ELF-1 (cell line): ENCODE measurements at regions not wholly inside any gene's neighbourhood (a gene's known extent, or its start where the extent isn't known, plus 50 kb on each side); places are given as distances from the start of the nearest gene placed in this dataset.
A peak's percentile ranks its signal among the peaks of the same experiment; 100 is the strongest.

Source experiments
- DNase-seq: peaks from one replicate; pipeline ENCODE4 v3.0.0-alpha.2; 2016; ENCODE audit warnings: low read depth, low spot score

GRCh38 chr12:102781117-102781516, 135.9 kb downstream of the PAH start:
- no peak for DNase-seq

- no peak for DNase-seq
These were observed 141.0 kb downstream of the PAH start for GRCh38 chr12:102776041-102776440.

- DNase-seq, result peak; percentile 66
These were observed 147.6 kb downstream of the PAH start for GRCh38 chr12:102769323-102769916.

- DNase-seq, result no peak
These were observed 150.1 kb downstream of the PAH start for GRCh38 chr12:102766961-102767360.

- no peak for DNase-seq
These were observed 151.3 kb downstream of the PAH start for GRCh38 chr12:102765736-102766135.

DNA sequence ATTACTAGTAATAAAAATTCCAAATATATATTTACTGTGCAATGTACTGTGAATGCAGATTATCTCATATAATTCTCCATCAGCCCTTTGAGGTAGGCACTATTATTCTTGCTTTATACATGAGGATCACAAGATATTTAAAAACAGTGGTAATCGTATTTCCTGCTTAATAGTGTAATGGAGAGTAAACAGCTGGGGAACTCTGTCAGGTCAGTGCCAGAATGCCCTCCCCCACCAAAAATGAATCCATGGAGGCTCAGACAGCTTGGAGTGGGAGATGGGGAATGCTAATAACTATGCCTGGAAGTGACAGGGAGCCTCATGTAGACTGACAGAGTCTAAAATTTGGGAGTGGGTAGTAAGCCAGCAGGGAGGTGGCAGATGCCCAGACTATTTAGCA, 153.6 kb downstream of the PAH start:
- DNase-seq, result no peak

DNA sequence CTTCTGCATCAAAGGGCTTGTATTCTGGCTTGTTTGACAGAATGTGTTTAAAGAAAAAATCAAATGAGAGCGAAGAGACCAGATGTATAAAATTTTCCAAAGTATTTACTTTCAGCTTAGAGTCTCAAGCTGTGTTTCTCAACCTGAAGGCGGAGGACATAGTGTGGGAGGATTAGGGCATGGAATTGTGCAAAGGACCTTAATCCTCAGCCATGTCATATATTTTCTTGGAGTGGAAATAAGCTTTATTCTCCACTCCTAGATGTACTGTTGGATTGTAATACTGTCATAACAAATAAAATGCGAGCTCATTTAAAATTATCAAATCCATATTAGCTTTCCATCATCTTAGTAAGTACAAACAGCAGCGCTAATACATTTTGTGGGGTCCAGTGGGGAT, 154.0 kb downstream of the PAH start:
- DNase-seq, result no peak

DNA sequence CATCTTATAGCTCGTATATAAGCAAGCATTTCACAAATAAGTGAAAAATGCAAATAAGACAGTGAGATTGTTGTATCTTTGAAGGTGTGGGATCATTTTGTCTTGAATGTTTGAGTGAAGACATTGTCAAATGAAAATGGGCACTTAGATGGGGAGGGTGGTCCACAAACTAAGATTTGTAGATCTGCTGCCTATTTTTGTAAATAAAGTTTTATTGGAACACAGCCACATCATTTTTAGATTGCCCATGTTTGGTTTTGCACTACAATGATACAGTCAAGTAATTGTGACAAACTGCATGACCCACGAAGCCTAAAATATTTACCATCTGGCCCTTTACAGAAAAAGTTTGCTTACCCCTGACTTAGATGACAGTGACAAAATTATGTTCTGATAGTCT, 156.7 kb downstream of the PAH start:
- no peak for DNase-seq

DNA sequence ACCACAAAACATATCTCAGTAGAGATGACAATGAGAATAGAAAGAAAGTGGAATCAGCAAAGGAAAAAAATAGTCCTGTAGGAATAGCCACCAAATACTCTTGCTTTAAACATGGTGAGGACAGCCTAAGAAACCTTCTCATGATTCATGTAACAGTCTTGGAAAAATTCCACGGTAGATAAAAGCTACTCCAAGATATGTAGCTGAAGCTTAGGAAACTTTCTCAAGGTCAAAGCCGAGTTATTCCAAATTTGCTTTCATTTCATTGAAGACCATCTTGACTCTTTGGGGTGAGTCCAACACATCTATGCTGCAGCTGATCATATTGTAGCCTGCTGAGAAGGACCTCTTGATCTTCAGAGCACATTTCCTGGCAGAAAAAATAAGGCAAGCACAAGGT, 157.6 kb downstream of the PAH start:
- DNase-seq, result no peak

- DNase-seq, result no peak
These were observed 159.2 kb downstream of the PAH start for GRCh38 chr12:102757882-102758226.

DNA sequence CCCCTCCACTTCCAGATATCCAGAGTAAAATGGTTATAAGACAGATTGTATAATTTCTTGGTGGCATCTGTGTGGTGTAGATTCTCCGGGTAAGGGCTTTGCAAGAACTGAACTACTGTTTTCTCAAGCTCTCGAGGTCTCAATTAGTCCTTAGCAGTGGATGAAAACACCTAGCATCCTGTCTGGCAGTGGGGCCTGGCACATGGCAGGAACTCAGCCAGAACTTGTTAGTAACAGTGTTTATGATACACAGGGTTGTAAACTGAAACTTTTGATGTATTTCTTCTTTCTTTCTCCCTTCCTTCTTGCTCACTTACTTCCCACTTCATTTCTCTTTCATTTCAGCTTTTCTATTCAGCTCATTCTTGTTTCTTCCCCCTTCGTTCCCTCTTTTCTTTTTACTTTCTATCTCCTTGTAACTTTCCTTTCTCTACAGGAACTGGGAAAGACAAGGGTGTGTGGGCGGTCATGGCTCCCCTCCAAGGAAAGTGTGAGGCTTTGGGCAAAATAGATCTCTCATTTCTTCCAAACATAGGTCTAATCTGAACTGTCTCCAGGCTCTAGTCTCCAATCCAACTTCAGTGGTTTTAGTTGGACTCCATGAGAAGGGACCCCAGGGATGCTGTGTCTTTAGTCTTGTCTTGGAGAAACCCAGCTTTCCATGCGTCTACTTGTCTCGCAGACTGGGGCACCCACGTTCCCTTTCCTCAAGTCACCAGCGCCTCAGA, 159.7 kb downstream of the PAH start:
- no peak for DNase-seq

DNA sequence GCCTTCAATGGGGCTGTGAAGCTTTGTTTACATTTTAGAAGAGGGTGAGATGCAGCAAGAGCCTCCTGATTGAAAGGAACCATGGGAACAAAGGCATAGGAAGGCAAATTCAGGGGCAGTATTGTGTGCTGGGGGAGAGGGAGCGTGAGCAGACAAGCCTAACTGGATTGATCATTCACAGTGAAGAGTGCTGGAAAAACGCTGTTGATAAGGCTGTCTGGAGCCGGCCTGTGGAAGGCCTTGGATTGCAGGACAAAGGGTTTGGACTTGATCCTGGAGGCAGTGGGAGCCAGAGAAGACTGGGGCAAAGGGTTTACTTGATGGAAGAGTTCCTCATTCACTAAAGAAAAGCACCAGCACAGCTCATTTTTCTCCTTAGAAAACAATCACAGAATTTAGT, 160.5 kb downstream of the PAH start:
- DNase-seq, result peak; percentile 25

GRCh38 chr12:102755266-102755665, 161.8 kb downstream of the PAH start:
- no peak for DNase-seq

DNA sequence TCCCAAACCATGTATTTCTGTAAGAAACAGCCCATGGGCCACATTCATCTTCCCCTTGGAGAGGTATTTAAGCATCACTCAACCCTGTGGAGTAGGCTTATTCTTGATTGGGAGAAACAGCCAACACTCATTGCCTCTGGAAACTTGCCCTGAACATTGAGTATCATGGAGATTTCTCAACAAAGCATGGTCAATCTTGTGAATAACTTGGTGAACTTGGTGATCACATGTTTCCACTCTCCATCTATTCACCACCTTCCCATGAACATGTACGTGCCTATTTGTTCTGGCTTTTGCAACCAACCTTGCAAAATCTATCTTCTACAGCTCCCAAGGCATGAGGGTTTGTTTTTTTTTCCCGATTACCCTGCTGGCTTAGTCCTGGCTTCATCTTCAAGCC, 163.2 kb downstream of the PAH start:
- no peak for DNase-seq

DNA sequence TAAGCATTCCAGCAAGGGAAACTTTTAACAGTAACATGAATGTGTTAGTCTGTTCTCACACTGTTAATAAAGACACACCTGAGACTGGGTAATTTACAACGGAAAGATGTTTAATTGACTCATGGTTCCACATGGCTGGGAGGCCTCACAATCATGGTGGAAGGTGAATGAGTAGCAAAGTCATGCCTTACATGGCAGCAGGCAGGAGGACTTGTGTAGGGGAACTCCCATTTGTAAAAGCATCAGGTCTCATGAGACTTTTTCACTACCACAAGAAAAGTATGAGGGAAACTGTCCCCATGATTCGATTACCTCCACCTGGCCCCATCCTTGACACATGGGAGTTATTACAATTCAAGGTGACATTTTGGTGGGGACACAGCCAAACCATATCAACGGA, 168.3 kb downstream of the PAH start:
- DNase-seq, result no peak

GRCh38 chr12:102746963-102747362, 170.1 kb downstream of the PAH start:
- no peak for DNase-seq

DNA sequence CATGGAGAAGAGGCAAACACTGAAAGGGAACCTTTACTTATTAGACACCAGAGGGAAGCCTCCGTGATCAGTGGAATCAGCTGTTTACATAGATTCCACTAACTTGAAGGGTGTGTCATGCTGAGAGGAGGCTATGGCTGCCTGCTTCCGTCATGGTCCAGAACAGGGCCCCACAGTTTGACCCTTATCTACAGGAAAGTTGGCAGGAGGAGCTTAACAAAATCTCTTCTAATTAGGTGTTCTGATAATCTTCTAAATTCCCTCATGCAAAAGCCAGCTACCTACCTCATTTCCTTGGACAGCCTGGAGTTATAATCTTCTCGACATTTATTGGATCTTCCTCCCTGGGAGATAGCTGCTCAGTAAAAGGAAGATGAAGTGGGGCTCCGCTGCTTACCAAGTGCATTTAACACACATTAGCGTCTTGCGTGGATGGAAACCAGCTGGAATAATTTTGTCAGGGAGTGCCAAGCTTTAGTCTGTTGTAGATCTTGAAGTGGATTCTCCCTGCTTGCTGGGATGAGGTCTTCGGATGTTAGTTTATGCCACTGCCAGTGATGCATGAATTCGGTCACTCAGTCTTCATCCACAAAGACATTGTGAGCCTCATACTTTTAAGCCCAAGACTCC, 171.0 kb downstream of the PAH start:
- DNase-seq, result no peak

DNA sequence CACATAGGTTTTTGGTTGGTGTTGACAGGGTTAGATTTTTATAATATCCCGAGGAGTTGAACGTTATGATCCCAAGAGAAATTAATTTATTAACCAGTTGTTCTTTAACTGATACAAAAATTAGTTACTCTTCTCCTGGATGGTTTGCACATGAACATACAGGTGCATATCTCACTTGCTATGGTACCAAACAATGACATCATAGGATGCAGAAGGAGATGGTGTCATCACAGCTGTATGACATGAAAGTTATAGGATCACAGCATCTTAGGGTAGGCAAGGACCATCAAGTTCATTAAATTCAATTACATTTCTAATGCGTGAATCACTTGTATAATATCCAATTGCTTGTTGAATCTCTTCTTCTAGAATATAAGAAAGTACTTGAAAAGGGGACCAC, 175.8 kb downstream of the PAH start:
- DNase-seq, result no peak

- DNase-seq, result no peak
These were observed 176.7 kb downstream of the PAH start for GRCh38 chr12:102740141-102740955.

DNA sequence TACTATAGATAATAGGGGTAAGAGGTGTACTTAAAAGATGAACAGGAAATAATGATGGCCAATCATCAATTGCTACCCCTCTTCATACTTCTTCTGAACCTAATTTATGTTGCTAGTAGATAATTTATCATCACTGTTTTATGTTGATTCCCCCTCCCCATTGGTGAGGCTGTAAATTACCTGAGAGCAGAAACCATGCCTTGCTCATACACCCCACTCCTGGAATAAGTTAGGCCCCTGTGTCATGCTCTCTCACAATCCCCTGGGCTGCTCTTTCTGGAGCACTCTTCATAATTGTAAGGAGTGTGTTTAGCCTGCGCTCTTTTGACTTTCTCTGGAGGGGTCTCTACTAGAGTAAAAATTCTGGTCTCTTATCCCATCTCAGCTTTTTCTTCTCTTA, 180.7 kb downstream of the PAH start:
- DNase-seq, result no peak

GRCh38 chr12:102735104-102735503, 181.9 kb downstream of the PAH start:
- DNase-seq, result no peak

DNA sequence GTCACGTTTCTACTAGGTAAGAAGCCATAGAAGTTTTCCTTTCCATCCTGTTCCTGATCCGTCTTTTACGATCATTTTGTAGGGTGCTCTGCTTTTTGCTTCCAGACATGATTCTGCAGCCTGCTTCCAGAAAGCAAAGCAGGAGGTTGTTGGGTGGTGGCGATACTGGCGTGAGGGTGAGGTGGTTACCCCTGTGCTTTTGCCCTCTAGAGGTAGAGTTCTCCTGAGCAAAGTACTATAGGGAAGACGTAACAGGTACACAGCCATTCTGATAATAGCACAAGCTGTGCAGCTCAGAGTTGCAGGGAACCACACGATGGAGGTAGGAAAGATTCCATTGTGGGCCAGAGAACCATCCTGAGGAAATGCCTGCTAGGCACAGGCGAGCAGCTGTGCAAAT, 186.0 kb downstream of the PAH start:
- DNase-seq, result no peak
